PC-9 (cell line): ENCODE measurements at regions not wholly inside any gene's neighbourhood (a gene's known extent, or its start where the extent isn't known, plus 50 kb on each side); places are given as distances from the start of the nearest gene placed in this dataset.

ENCODE experiments used
- CTCF ChIP-seq: fragments of 200-600 bp; sonication (generic); conservative IDR thresholded peaks from 2 replicates; pipeline ENCODE4 v1.6.1; 2017; ENCODE audit warnings: mixed run types, antibody characterized with exemption, mild to moderate bottlenecking, moderate library complexity
- EZH2 ChIP-seq: fragments of 200-600 bp; sonication (generic); IDR thresholded peaks from 2 replicates; pipeline ENCODE4 v1.8.0; 2017; ENCODE audit warnings: antibody characterized with exemption, low read depth

- TF ChIP-seq CTCF (no peak), EZH2 (no peak)
These were observed 490.3 kb downstream of the NR2F1-AS1 start for GRCh38 chr5:93090698-93091097.
